NCI-H1436 treated with DMSO at 0.1 percent for 48 hours (cell line): ENCODE measurements at regions not wholly inside any gene's neighbourhood (a gene's known extent, or its start where the extent isn't known, plus 50 kb on each side); places are given as distances from the start of the nearest gene placed in this dataset.

Experiments
- DNase-seq: peaks from one replicate; lab custom pipeline; 2025; lab: John Stamatoyannopoulos, UW

DNA sequence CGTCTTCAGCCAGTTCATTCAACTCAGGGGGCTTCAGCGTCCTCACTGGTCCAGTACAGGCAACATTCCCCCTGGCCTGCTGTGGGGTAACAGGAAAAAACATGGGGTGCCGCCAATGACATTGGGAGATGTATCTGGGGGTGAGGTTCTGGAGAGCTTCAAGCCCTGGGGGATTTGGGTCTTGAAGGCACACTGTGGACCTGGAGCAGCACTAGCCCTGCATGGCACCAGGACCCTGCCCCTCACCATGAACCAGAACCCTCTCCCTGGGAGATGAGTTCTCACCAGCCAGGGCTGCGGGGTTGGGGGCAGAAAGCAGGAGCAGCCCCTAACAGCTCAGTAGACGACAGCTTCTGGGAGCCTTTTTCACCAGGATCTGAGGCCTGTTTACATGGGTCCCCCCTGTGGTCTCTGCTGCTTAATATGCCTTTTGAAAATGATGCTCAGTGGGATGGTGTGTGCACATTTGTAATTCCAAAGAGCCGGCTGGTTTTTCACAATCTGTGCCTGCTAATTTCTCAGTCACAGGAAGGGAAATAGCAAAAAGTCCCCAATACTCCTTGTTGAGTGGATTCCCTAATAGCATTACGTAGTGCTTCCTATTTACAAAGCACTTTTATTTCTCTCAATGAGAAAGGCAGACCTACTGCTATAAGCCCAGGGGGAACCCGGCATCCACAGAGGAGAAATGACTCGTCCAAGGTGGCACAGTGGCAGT lies 509.5 kb downstream of the RPS24 start:
- DNase-seq = no peak

- DNase-seq = no peak
Observed at GRCh38 chr10:78543749-78544362, 510.2 kb downstream of the RPS24 start.

- DNase-seq = no peak
Observed at GRCh38 chr10:78544423-78545090, 510.9 kb downstream of the RPS24 start.

GRCh38 chr10:78545756-78546155 lies 512.1 kb downstream of the RPS24 start:
- no peak for DNase-seq

GRCh38 chr10:78547397-78547796 lies 513.7 kb downstream of the RPS24 start:
- DNase-seq = no peak

DNA sequence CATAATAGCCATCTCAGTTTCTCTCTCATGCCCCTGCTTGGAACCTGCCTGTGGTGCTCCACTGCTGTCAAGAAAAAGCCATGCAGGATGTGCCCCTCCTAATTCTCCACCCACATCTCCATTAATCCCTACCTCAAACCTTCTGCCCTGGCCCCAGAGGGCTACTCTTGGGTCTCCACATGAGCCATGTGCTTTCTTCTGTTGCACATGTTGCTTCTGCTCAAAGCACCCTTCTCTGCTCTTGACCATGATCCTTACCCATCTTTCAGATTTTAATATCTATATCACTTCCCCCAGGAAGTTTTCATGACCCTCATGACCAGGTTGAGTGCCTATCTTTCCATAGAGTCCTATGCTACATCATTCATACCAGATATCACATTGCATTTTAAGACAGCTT lies 514.2 kb downstream of the RPS24 start:
- DNase-seq = no peak

DNA sequence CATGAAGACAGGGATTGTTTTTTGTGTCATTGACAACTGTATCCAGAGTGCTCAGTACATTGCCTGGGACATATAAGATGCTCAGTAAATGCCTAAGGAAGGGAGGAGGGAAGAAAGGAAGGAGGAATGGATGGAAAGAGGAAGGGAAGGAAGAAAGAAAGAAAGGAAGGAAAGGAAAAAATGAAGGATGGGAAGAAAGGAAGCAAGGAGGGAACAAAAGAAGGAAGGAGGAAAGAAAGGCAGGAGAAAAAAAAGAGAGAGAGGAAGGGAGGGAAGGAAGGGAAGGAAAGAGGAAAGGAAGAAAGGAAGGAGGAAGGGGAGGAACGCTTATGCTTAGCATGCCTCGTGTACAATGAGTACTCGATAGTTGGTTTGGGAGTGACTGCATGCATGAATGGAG lies 514.7 kb downstream of the RPS24 start:
- DNase-seq = no peak

- DNase-seq = peak; percentile 17
Observed at GRCh38 chr10:78549140-78549935, 515.7 kb downstream of the RPS24 start.

DNA sequence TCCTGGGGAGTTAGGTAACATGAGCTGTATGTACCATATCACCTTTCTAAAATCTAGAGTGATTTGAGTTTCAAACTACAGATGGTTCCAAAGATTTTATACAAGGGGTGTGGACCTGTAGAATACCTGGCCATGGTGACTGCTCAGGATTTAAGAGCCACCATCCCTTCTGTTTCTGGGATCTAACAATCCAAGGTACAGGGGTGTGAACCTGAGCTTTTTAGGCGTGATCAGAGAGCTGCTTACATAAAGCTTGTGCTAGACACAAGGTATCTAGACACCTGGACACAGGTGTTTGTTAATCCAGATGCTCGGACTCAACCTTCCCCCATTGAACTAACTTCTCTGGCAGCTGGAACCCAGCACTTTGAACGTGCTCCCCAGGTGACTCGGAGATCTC lies 516.4 kb downstream of the RPS24 start:
- DNase-seq = no peak

DNA sequence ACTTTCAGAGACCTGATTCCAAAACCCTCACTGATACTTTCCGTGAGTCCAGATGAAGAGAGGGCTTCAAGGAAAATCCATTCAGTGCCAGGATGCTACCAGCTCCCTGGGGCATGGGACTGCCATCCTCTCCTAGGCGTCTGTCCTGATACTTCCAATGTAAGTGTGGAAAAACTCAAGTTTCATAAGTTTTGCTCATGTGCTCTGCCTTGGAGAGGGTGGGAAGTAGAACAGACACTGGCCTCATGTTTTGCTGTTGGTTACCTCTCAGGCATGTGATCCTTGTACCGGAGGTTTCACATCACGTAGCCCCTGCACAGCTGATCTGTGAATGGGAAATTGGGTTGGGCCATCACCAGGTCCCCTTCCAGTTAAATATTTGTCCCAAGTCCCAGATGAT lies 517.1 kb downstream of the RPS24 start:
- DNase-seq = no peak

DNA sequence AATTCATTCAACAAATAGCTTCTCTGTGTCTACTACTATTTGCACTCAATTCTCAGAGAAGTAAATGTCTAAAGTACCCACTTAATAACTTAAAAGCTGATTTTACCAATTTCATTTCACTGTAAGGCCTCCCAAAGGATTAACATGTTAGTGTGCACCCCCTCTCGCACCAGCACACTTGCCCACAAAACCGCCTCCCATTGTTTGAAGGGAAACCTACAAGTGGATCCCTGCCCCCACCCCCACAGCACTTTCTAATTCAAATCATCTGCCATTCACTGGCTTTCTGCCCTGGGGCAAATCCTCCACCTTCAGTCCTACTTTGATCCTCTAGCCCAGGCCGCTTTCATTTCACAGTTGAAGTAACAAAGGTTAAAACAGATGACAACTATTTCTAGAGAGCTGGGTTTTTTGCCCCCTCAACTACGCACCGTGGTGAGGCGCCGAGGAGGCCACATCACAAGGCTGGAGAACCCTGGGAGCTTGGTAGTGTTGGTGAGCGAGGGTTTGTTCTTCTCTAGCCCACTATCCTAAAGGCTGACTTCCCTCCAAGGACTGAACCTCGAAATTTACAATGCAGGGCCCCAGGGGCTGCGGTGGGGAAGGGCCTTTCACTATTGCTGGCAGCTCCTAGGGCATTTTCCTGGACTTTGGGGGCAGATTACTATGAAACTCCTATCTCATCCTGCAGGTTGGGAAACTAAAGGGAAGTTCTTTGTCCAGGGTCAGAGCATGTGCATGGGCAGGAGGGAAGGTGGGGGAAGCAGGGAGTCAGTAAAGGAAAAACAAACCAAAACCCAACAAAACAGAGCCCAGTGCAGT lies 517.4 kb upstream of the ZMIZ1 start:
- DNase-seq = peak; percentile 31

DNA sequence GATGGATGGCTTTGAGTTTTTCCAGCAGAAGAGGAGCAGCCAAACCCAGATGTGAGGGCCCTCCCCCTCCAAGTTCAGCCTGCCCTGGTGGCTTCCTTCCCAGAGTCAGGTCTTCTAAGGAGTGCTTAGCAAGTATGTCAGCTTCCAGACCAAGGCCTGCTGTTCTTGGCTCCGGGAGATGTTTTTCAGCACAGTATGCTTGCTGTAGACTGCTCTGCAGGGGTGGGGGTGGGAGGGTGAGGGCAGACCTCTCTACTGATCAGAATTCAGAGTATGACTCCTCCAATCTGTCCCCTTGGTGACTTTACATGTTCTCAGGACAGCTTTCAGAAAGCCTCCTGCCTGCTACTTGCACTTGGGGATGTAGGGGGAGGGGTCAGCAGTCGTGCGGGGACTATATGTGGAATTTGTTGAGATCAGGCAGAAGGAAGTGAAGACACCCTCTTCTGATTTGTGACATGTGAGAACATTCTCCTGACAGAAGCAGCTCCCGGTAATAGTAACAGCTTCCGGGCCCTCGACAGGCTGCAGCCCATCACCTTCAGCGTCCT lies 516.4 kb upstream of the ZMIZ1 start:
- DNase-seq = no peak

DNA sequence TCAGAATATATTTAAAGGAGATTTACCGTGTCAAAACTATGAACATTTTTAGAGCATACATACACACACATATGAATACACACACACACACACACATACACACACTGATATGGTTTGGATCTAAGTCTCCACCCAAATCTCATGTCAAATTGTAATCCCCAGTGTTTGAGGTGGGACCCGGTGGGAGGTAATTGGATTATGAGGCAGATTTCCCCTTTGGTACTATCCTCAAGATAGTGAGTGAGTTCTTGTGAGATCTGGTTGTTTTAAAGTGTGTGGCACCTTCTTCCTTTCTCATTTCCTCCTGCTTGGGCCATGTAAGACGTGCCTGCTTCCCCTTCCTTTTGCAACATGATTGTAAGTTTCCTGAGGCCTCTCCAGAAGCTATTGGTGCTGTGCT lies 515.0 kb upstream of the ZMIZ1 start:
- no peak for DNase-seq

GRCh38 chr10:78555128-78555527 lies 513.6 kb upstream of the ZMIZ1 start:
- no peak for DNase-seq

- no peak for DNase-seq
Observed at GRCh38 chr10:78556705-78557432, 511.9 kb upstream of the ZMIZ1 start.

- peak; percentile 14 for DNase-seq
Observed at GRCh38 chr10:78557433-78557925, 511.3 kb upstream of the ZMIZ1 start.

GRCh38 chr10:78559661-78560340 lies 509.0 kb upstream of the ZMIZ1 start:
- peak; percentile 69 for DNase-seq

- DNase-seq = no peak
Observed at GRCh38 chr10:78560341-78560688, 508.5 kb upstream of the ZMIZ1 start.

DNA sequence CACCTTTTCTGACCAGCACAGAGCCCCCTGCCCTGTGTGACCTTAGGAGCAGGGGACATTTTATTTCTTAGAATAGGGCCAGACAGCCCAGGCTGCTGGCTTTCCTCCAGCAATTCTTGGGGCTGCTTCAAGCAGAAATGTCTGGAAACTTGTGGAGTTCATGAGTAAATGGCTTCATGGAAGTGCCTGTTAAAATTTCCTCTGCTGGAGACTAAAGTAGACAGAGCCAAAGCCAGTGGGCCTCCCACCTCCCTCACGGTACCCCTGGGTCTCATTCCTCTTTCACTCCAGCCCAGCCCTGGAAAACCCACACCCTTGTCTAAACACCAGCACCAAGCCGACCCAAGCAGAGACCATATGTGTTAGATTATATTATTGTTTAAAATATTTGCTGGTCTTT lies 505.5 kb upstream of the ZMIZ1 start:
- no peak for DNase-seq

DNA sequence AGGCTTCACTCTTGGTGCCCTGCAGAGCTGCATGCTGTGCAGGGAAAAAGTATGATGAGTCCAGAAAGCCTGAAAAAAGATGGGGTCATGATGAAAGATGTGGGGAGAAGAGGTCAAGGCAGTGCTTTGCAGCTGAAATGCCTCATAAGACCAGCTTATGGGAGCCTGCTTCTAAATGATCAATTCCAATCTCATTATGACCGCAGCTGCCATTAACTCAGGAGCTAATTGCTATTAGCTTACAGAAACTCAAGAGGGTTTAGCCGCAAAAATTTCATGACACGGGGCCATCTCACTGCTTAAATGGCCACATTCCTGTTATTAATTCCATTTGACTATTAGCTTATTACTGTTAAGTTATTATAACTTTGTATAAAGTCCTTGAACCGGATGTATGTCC lies 502.9 kb upstream of the ZMIZ1 start:
- DNase-seq = no peak
